H1 (cell line): ENCODE measurements at regions not wholly inside any gene's neighbourhood (a gene's known extent, or its start where the extent isn't known, plus 50 kb on each side); places are given as distances from the start of the nearest gene placed in this dataset.
A peak's percentile ranks its signal among the peaks of the same experiment; 100 is the strongest.

Source experiments
- CTCF ChIA-PET: fragments of 300-600 bp; sonication (Branson Sonifier 250); formaldehyde crosslinking; loops from one replicate; lab custom pipeline; 2021; ENCODE audit not compliant: partially characterized antibody; lab: Charles Lee
- POLR2A ChIA-PET: fragments of 300-600 bp; sonication (Branson Sonifier 250); formaldehyde crosslinking; loops from one replicate; lab custom pipeline; 2021; ENCODE audit warnings: inconsistent platforms; ENCODE audit not compliant: partially characterized antibody; lab: Charles Lee
- DNase-seq, 2 experiments: peaks; one replicate each; pipeline versions ENCODE4 v3.0.0 to v3.0.0-alpha.2; 2010 to 2022; ENCODE audit warnings: low spot score in 2 of 2, low read depth in 1 of 2, mixed read lengths in 1 of 2
- FAIRE-seq: peaks from 2 replicates; lab custom pipeline; 2011; peaks lifted over from hg19 to GRCh38; lab: Jason Lieb, UNC
- H2AFZ ChIP-seq: 2 replicates; pipeline ENCODE4 v1.8.1; 2012; ENCODE audit warnings: low read length, inconsistent platforms
- H2AK5ac ChIP-seq: 2 replicates; pipeline ENCODE4 v1.6.1; 2013; ENCODE audit warnings: low read depth, low read length
- H2BK120ac ChIP-seq: replicated peaks from 2 replicates; pipeline ENCODE3; 2013; ENCODE audit warnings: low read depth, low read length, inconsistent platforms
- H2BK12ac ChIP-seq: 2 replicates; pipeline ENCODE4 v1.6.1; 2013; ENCODE audit warnings: low read depth, low read length
- H2BK15ac ChIP-seq: 2 replicates; pipeline ENCODE4 v1.6.1; 2013; ENCODE audit warnings: low read length
- H2BK20ac ChIP-seq: 2 replicates; pipeline ENCODE4 v1.6.1; 2013; ENCODE audit warnings: low read length
- H2BK5ac ChIP-seq: 2 replicates; pipeline ENCODE4 v1.6.1; 2013; ENCODE audit warnings: low read depth, low read length
- H3K14ac ChIP-seq: 2 replicates; pipeline ENCODE4 v1.6.1; 2013; ENCODE audit warnings: inconsistent platforms; ENCODE audit not compliant: insufficient read length
- H3K18ac ChIP-seq: 2 replicates; pipeline ENCODE4 v1.6.1; 2013; ENCODE audit warnings: low read length; ENCODE audit errors: extremely low read depth
- H3K23ac ChIP-seq: 2 replicates; pipeline ENCODE4 v1.6.1; 2013; ENCODE audit warnings: inconsistent platforms; ENCODE audit not compliant: insufficient read length
- H3K23me2 ChIP-seq: 2 replicates; pipeline ENCODE4 v1.6.1; 2013; ENCODE audit warnings: low read depth, low read length
- H3K27ac ChIP-seq: 2 replicates; pipeline ENCODE4 v1.6.1; 2011; ENCODE audit warnings: low read depth, low read length, inconsistent platforms
- H3K27me3 ChIP-seq, 4 experiments: replicated peaks in 1 of 4; 1 replicate in 1 of 4; 2 replicates in 3 of 4; pipeline versions ENCODE4 v1.6.1 to v1.8.1; 2011 to 2013; ENCODE audit warnings: low read length in 3 of 4, mild to moderate bottlenecking in 3 of 4, inconsistent platforms in 2 of 4, mixed read lengths in 2 of 4, moderate library complexity in 1 of 4; ENCODE audit not compliant: control insufficient read depth in 3 of 4, insufficient read depth in 3 of 4; ENCODE audit errors: extremely low read depth in 1 of 4
- H3K36me3 ChIP-seq, 4 experiments: 2 replicates each; pipeline versions ENCODE4 v1.6.1 to v1.8.1; 2011 to 2013; ENCODE audit warnings: mild to moderate bottlenecking in 4 of 4, low read length in 3 of 4, moderate library complexity in 2 of 4, control low read depth in 1 of 4, inconsistent platforms in 1 of 4; ENCODE audit not compliant: insufficient read depth in 4 of 4, control insufficient read depth in 2 of 4
- H3K4ac ChIP-seq: replicated peaks from 2 replicates; pipeline ENCODE3; 2013; ENCODE audit warnings: low read length, low read depth, mixed read lengths, inconsistent platforms; ENCODE audit not compliant: insufficient read length
- H3K4me1 ChIP-seq, 4 experiments: replicated peaks in 1 of 4; 1 replicate in 1 of 4; 2 replicates in 3 of 4; pipeline versions ENCODE4 v1.6.1 to v1.8.1; 2011 to 2013; ENCODE audit warnings: low read length in 3 of 4, inconsistent platforms in 2 of 4, mixed read lengths in 1 of 4; ENCODE audit not compliant: insufficient read depth in 4 of 4, control insufficient read depth in 3 of 4
- H3K4me2 ChIP-seq, 2 experiments: 2 replicates each; pipeline versions ENCODE4 v1.6.1 to v1.8.1; 2011 to 2013; ENCODE audit warnings: low read depth in 2 of 2, low read length in 2 of 2, control low read depth in 1 of 2, inconsistent platforms in 1 of 2, mild to moderate bottlenecking in 1 of 2; ENCODE audit not compliant: insufficient read depth in 1 of 2
- H3K4me3 ChIP-seq, 4 experiments: fragments of 200-600, 300-600 bp in 1 of 4; sonication (generic), shearing (Covaris generic), sonication (Bioruptor Twin) in 1 of 4; 2 replicates each; pipeline versions ENCODE4 v1.5.1 to v1.8.1; 2011 to 2016; ENCODE audit warnings: low read length in 4 of 4, low read depth in 3 of 4, control low read depth in 2 of 4, inconsistent platforms in 2 of 4, mild to moderate bottlenecking in 2 of 4, mixed read lengths in 1 of 4, moderate library complexity in 1 of 4; ENCODE audit not compliant: insufficient read depth in 2 of 4; ENCODE audit errors: extremely low read depth in 1 of 4
- H3K56ac ChIP-seq: replicated peaks from 2 replicates; pipeline ENCODE3; 2013; ENCODE audit warnings: low read depth, mild to moderate bottlenecking, mixed read lengths, low read length, inconsistent platforms; ENCODE audit not compliant: insufficient read length
- H3K79me1 ChIP-seq: 2 replicates; pipeline ENCODE4 v1.6.1; 2013; ENCODE audit warnings: low read depth, low read length, control low read depth
- H3K79me2 ChIP-seq, 2 experiments: 2 replicates each; pipeline versions ENCODE4 v1.6.1 to v1.8.1; 2012 to 2013; ENCODE audit warnings: low read length in 2 of 2, mild to moderate bottlenecking in 2 of 2, inconsistent platforms in 1 of 2; ENCODE audit not compliant: insufficient read depth in 2 of 2, control insufficient read depth in 1 of 2
- H3K9ac ChIP-seq, 4 experiments: replicated peaks in 1 of 4; 1 replicate in 1 of 4; 2 replicates in 3 of 4; pipeline versions ENCODE4 v1.6.1 to v1.8.1; 2011 to 2013; ENCODE audit warnings: low read depth in 3 of 4, low read length in 3 of 4, control low read depth in 2 of 4, mild to moderate bottlenecking in 2 of 4, moderate library complexity in 2 of 4, inconsistent platforms in 1 of 4; ENCODE audit errors: extremely low read depth in 1 of 4
- H3K9me3 ChIP-seq, 2 experiments: 2 replicates each; pipeline versions ENCODE4 v1.6.1 to v1.8.1; 2012 to 2013; ENCODE audit warnings: mild to moderate bottlenecking in 2 of 2, moderate library complexity in 2 of 2, control low read depth in 1 of 2, inconsistent platforms in 1 of 2, low read depth in 1 of 2, low read length in 1 of 2, mixed read lengths in 1 of 2; ENCODE audit not compliant: insufficient read depth in 2 of 2
- H4K20me1 ChIP-seq, 2 experiments: replicated peaks in 1 of 2; 2 replicates each; pipeline versions ENCODE3 to v1.8.1; 2011 to 2013; ENCODE audit warnings: inconsistent platforms in 2 of 2, low read length in 2 of 2, mild to moderate bottlenecking in 1 of 2; ENCODE audit not compliant: insufficient read depth in 2 of 2, control insufficient read depth in 1 of 2
- H4K5ac ChIP-seq: 2 replicates; pipeline ENCODE4 v1.6.1; 2013; ENCODE audit warnings: low read length, low read depth, mixed read lengths, inconsistent platforms; ENCODE audit not compliant: insufficient read length
- H4K8ac ChIP-seq: 2 replicates; pipeline ENCODE4 v1.8.0; 2013; ENCODE audit warnings: mild to moderate bottlenecking, moderate library complexity, low read length, inconsistent platforms; ENCODE audit not compliant: insufficient read depth; ENCODE audit errors: extremely low read depth
- H4K91ac ChIP-seq: replicated peaks from 2 replicates; pipeline ENCODE3; 2013; ENCODE audit warnings: low read length, mixed read lengths, inconsistent platforms; ENCODE audit not compliant: insufficient read length
- ATF3 ChIP-seq: IDR thresholded peaks from 2 replicates; pipeline ENCODE4 v1.6.1; 2011; ENCODE audit warnings: low read depth, mild to moderate bottlenecking, low read length; ENCODE audit not compliant: insufficient read depth
- FOSL1 ChIP-seq: IDR thresholded peaks from 2 replicates; pipeline ENCODE4 v1.6.1; 2011; ENCODE audit warnings: mild to moderate bottlenecking, low read depth, low read length, moderate library complexity; ENCODE audit not compliant: insufficient read depth
- JUN ChIP-seq: IDR thresholded peaks from 2 replicates; pipeline ENCODE4 v1.6.1; 2011; ENCODE audit warnings: low read depth, mild to moderate bottlenecking, improper control_type of control experiment, low read length
- SIRT6 ChIP-seq: IDR thresholded peaks from one replicate; pipeline ENCODE4 v1.7.1; 2012; ENCODE audit warnings: low read length, inconsistent platforms
- SP4 ChIP-seq: IDR thresholded peaks from 2 replicates; pipeline ENCODE4 v1.6.1; 2012; ENCODE audit warnings: low read length, inconsistent platforms
- TBP ChIP-seq: IDR thresholded peaks from 2 replicates; pipeline ENCODE4 v1.6.1; 2011; ENCODE audit warnings: low read depth, low read length, improper control_type of control experiment
- WGBS, 2 experiments: shearing (Covaris generic) in 1 of 2; methylation state at CpG; one replicate each; pipeline versions ENCODE4 v1.1.6 to v1.1.7; 2013 to 2015; ENCODE audit warnings: low lambda C conversion rate in 2 of 2, mixed read lengths in 2 of 2, inconsistent platforms in 1 of 2, low coverage in 1 of 2, missing lambda C conversion rate in 1 of 2; ENCODE audit not compliant: insufficient replicate concordance in 2 of 2, insufficient coverage in 1 of 2, insufficient read length in 1 of 2; ENCODE audit errors: extremely low coverage in 1 of 2, missing lambda C conversion rate in 1 of 2; 5-methylcytosine and 5-hydroxymethylcytosine counted together

- Histone ChIP-seq H4K5ac (no peak overlapping the region), H4K91ac (no peak overlapping the region), H3K4me2 (no peak overlapping the region), H3K23me2 (no peaks in the 10 kb centered on the region), H2BK120ac (no peak overlapping the region), H2BK15ac (no peak overlapping the region), H3K18ac (no peak overlapping the region), H3K4me3 (no peak overlapping the region), H3K14ac (no peak overlapping the region), H2BK5ac (no peak overlapping the region), H3K23ac (no peak overlapping the region), H3K36me3 (no peaks in the 10 kb centered on the region), H3K9me3 (no peaks in the 10 kb centered on the region), H3K79me2 (no peaks in the 10 kb centered on the region), H4K8ac (peak overlapping the region; percentile 62; the same call in 1 of the 2 replicates), H3K27me3 (peaks cover 0 to 3% (median 0%) of the 10 kb centered on the region in 4 experiments; a peak in 1 of 7 replicates), H3K4ac (no peak overlapping the region), H3K56ac (no peak overlapping the region), H2BK20ac (no peak overlapping the region), H2AFZ (no peak overlapping the region), H2AK5ac (no peak overlapping the region), H3K79me1 (no peaks in the 10 kb centered on the region), H4K20me1 (no peaks in the 10 kb centered on the region), H2BK12ac (no peak overlapping the region; the same call in 1 of the 2 replicates), H3K4me1 (no peaks in the 10 kb centered on the region; a peak in 1 of 7 replicates), H3K9ac (no peak overlapping the region), H3K27ac (no peak overlapping the region)
- ChIA-PET CTCF (interaction anchor here (0.9 to 1.3 kb wide), 2 partner anchors 15 to 51 kb away, joined by 3 to 4 read pairs; no protein-coding TSS in a partner anchor), POLR2A (no interaction called here)
- no peak for DNase-seq
- FAIRE-seq, result no peak
- TF ChIP-seq SP4 (no peak), ATF3 (no peak), JUN (no peak), TBP (no peak), SIRT6 (no peak), FOSL1 (no peak)
- 91% methylated on average over 18 of the region's 20 CpGs; no CpG with 5 or more reads in 1 of the 2 experiments for WGBS, 2 experiments
These were observed 73.2 kb upstream of the CHST15 start for GRCh38 chr10:124166431-124167125.
